SW480 (cell line): ENCODE measurements at regions not wholly inside any gene's neighbourhood (a gene's known extent, or its start where the extent isn't known, plus 50 kb on each side); places are given as distances from the start of the nearest gene placed in this dataset.

Experiments used
- DNase-seq: peaks from one replicate; pipeline ENCODE4 v3.0.0-alpha.2; 2016; ENCODE audit warnings: low spot score

DNA sequence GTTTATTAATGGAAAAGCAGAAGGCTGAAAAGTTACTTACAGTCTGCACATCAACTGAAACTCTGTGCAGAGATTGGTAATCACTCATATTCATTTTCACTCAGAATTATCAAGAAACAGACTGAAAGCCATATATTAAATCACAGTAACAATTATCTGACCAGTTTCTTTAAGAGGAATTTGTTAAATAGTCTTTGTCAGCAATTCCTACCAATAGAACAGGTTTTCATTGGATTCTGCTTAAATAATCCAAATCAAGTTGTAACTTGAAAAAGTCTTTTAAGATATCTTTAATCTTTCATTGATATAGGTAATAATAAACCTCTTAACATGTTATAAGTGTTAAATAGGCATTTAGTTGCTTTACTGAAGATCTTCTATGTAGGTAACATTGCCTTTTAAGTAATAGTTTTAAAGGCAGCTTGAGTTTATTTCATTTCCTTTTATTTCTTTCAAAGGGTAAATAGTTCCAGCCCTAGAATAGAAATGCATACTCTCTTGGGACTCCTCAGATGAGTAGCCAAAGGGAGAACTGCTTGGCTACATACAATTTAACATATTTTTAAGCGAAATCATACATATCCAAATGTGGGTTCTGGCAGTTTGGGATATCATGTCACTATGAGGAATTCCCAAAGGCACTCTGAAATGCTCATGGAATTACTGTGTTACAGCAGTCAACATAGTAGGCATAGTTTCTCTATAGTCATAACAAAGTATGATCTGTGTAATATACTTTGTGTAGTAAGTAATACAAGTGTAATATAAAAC, 326.0 kb upstream of the SPRY2 start:
- DNase-seq: no peak

DNA sequence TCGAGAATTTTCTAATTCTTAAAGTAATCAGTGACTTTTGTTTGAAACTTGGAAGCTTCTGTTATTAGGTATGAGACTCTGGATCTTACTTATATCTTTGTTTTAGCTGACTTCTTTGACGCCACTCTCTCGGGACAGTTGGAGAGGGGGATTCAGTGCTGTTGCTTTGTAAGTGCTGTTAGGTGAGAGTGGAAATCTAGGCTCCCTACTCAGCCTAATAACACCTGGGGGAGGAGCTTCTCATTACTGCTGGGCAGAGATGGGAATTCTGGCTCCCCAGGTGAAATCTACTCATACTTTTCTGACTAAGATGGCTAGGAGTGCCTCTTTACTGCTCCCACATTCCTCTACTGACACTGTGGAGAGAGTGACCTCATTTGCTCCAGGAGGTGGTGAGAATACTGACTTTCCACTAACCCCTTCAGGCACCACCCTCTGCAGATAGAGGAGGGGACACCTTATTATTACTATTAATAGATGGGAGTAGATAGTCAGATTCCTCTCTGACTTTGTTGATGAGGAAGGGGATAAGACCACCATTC, 324.9 kb upstream of the SPRY2 start:
- DNase-seq: no peak

DNA sequence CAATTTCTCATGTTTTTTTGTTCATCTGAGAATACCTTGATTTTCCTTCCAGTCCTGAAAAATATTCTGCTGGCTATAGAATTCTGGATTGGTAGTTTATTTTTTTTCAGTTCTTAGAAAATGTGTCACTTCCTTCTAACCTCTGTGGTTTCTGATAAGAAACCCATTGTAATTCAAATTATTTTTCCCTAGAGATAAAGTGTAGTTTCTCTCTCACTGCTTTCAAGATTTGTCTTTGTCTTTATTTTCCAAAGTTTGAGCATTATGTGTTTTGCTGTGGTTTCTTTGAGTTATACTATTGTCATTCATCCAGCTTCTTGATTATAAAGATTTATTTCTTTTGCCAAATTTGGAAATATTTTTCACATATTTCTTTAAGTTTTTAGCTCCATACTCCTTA, 324.0 kb upstream of the SPRY2 start:
- DNase-seq: no peak

DNA sequence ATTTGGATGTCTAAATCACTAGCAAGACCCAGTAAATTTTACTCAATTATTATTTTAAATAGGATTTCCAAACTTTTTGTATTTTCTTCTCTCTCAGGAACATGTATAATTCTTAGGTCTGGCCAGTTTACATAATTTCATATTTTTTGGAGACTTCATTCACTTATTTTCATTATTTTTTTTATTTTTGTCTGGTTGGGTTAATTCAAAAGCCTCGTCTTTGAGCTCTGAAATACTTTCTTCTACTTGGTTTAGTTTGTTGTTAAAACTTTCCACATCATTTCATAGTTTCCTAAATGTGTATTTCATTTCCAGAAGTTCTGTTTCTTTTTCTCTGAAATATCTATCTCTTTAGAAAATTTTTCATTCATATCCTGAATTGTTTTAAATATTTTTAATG, 322.9 kb upstream of the SPRY2 start:
- DNase-seq: no peak

DNA sequence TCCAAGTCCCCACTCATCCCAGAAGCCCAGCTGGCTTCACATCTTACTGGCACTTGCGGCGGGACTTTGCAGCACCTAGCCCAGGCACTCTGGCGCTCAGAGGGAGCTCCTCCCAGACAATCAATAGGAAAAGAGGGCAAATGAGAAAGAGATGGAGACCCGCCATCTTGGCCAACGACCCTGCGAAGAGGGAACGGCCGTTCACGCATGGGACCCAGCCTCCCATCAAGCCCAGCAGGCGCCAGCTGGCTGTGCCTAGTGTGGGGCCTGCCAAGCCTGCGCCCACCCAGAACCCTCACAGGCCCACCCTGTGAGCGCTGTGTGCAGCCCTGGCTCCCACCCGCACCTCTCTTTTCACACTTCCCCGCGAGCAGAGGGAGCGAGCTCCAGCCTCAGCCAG, 317.8 kb upstream of the SPRY2 start:
- DNase-seq: no peak

DNA sequence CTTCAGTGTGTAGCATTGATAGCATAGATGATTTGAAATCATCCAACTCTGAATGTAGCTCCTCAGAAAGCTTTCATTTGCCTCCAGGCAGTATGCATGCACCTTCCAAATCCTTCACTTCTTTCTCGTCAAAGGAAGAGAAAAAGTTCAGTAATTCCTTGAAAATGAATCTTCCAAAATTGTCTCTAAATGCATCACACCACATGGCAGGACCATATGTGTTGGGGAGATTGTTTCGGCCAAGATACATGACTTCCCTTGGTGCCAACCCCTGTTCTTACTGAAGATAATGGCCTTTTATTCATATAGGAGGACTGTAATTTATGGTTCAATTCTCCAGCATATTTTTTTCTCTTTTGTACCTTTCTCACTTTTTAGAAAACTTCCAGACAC, 315.6 kb upstream of the SPRY2 start:
- no peak for DNase-seq

DNA sequence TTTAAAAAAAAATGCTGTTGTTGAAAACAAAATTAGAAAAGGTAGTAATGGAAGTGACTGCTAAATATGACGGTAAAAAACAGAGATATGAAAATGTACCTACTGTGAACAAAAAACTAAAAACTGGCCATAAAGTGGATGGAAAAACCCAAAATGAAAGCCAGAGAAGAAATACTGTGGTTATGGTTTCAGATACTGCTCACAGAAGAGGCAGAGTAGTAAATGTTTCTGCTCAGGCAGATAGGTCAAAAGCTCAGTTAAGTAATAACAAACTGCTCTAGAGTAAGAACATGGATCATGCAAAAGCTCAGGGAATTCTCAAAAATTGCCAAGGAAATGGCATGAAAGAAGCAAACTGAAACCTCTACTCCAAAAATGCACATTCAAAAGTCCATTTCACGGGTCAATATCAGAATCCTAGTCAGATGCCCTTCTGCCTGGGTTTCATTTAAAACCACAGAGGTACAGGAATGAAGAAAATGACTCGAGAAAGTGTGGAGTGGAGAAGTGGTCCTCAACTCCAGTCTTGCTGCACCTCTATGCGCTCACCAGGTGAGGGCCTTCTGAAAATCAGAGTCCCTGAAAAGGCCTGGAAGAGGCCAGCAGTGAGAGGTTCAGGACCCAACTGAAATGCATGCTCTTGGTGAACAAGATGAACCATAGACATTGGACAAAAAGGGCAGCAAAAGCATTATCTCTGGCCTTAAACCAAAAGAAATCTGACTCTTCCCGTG, 315.0 kb upstream of the SPRY2 start:
- DNase-seq: no peak

DNA sequence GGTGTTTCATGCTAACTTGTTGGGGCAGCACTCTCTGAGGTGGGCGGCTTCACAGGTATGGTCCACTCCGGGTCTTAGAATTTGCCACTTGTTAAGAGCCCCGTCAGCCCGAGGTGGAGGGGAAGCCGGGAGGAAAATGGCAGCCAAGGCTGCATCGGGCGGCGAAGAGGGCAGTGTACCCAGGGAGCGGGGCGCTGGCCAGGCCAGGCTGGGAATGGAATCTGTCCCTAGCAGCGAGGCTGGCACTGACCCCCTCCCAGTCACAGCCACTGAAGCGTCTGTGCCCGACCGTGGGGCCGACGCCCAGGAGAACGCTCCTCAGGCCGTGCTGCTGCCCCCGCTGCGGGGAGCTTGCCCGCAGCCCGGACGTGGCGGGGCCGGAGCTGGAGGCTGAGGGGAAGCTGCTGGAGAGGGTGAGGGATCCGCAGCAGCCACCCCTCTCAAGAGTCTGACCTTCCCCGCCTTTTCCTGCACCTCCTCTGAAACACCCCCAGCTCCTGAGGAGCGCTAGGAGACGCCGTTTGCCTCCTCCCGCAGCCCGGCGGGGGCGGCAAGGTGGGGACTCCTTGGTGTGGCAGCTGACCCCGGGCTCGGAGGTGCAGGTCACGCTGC, 313.8 kb upstream of the SPRY2 start:
- DNase-seq: no peak

DNA sequence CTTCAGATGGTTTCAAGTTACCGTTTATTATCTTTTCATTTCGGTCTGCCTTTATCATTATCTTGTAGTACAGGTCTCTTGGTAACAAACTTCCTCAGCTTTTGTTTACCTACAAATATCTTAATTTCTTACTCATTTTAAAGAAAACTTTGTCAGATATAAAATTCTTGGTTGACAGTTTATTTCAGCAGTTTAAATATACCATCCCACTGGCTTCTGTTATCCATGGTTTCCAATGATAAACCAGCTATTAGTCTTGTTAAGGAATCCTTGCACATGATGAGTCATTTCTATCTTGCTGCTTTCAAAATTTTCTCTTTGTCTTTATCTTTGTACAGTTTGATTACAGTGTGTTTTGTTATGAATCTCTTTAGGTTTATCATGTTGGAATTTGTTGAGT, 308.3 kb upstream of the SPRY2 start:
- no peak for DNase-seq

DNA sequence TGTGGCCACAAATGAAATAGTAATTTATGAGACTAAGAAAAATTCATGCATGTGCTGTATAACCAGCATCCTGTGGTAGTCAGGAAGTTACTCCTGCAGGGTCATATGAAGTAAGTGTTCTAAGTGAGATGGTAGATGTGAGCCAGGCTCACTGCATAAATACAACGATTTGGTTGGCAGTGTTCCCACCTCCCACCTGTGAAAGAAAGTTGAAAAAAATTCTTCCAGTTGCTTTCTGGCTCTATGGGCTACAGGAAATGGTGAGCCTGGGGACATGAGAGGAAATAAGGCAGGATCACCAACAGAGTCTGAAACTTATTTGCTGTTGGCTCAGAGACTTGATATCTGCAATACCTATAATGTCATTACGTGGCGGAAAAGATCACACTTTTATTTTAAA, 301.7 kb upstream of the SPRY2 start:
- no peak for DNase-seq

DNA sequence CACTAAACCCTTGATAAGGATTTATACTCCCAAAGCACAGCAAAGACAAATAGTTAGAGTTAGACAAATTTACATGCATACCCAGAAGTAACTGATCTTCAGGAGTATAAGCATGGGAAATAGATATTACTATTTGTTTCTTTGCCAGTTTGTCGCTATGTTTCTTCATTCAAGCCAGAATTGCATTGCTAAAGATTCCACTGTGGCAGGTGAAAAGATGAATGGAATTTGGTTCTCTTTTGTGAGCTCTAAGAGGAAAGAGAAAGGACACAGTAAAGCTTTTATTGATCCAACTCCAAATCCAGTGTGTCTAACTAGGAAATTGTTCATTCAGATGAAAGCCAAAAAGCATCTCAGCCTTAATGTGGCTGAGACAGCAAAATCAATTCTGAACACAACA, 292.3 kb upstream of the SPRY2 start:
- DNase-seq: no peak

DNA sequence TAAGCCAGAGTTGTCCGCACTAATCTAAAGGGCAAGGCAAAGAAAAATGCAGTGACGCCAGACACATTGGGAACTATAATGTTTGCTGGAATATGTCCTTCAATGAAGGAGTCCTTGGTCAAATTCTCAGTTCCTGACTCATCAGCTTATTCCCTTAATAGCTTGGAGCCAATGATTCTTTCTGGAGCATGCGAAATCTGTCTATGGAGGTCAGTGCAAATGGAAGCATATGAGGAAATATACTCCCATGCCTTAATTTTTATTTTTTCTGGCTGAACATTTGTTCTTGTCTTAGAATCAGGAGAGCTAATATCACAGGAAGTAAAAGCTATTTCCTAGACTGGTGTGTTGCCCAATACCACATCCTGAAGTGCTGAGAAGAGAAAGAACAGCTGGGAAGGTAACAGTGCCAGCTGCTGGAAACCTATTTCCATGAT, 289.8 kb upstream of the SPRY2 start:
- DNase-seq: no peak

DNA sequence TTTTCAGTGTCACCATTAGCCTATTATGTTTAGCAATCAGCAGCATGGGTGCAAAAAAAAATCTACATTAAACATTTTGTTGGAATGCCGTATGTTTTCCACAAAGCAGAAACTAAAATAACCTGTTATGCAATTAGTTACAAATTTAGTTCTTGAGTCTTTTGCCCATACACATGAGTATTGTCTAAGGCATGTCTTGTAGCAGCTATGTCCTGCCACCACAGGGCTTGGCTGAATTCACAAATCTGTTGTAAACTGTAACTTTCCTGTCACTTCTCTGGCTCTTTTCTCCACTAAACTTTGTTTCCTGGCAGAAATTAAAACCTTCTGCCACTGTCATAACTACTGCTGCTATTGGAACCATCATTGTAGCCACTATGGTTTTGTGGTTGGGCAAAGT, 277.9 kb upstream of the SPRY2 start:
- DNase-seq: no peak

DNA sequence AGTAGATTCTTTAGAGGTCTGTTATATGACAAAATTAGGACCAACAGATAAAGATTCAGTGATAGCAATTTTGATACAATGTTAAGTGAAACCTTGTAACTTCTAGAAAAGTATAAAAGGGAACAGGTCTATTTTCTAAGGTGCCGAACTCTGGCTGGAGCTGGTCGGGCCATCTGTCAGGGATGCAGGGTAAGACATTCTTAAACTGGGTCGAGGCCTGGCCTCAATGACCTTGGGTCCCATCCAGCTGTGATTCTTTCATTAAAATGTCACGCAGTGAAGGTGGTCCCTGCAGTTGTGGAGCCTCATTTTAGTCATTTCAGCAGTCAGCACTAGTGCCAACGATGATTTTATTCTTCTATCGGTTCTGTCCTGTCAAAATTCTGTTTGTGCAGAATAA, 271.9 kb upstream of the SPRY2 start:
- DNase-seq: no peak

DNA sequence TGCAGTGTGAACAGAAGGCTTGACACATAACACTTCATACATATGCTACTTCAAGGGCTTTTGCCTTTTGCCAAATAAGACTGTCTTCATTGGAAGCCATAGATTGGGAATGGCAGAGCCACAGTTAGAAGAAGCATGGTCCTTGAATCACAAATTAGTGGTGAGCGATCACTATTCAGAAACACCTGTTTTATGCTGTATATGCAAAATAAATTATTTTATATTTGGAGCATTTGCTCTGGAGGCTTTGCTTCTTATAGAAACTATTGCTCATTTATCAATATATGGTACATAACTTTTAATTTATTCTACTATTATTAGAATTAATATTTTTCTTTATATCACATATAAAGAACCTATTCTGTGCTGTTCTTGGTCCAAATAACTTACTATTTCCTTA, 270.4 kb upstream of the SPRY2 start:
- no peak for DNase-seq

DNA sequence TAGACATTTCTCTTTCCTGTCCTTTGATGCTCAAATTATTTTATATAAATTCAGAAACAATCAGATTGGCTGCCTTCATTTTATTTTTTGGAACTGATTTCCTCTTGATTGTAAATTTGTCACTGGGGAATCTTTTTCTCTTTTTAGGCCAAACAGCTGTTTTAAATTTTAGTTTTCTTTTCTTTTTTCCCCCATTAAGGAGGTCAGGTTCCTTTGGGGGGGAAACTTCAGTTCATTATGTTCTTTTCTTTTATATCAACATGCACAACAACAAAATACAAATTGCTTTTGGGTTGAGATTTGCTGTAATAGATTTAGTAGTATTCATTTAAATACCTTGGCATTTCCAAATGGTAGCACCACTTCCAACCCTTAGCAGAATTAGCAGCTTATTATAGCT, 264.8 kb upstream of the SPRY2 start:
- no peak for DNase-seq

DNA sequence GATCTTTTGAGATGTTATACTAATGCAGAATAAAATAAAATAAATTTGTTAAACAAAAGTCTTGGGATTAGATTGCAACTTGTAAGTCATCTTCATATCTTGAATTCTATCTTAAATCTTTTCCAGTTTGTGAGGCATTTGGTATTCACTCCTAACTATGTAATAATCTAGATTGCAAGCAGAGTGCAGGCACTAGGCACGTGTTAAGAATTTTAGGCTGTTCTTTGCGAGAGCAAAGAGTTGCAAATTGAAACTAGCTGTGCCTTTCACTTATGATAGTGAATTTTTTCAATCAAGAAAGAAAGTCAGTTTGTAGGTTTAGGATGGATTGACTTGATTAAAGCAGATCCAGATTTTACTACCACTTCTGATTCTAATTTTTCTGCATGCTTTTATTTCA, 264.1 kb upstream of the SPRY2 start:
- no peak for DNase-seq

DNA sequence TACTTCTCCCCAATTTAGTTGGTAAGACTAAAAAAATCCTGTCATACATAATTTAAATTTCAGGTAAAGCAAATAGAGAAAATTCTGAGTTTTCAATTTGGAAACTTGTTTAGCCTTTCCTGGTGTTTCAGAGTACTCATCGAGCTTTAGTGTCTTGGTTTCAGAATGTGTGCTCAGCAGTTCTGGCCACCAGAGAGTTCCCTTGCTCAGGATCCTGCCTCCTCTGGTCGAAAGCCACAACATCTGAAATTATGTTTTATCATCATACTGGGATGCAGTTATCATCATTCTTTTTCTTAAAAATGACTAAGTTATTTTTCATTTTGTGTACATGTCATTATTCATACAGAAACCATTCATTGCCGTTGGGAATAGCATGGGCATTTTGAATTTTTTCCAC, 263.2 kb upstream of the SPRY2 start:
- DNase-seq: no peak

DNA sequence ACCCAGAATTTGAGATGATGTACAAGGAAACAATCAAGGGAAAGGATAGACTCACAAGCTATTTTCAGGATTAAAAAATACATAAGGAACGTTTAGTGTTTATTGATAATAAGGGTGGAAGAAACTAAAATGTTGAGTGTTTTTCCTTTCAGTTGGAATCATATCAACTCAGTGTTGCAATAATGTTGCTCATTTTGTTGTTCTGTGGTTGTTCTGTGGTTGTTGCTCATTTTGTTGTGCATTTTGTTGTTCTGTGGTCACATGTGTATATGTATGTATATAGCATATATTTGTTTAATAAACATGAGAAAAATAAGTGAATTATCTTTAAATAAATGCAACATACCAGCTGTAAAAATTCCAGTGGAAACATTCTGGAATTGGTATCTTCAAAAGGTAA, 262.4 kb upstream of the SPRY2 start:
- DNase-seq: no peak

DNA sequence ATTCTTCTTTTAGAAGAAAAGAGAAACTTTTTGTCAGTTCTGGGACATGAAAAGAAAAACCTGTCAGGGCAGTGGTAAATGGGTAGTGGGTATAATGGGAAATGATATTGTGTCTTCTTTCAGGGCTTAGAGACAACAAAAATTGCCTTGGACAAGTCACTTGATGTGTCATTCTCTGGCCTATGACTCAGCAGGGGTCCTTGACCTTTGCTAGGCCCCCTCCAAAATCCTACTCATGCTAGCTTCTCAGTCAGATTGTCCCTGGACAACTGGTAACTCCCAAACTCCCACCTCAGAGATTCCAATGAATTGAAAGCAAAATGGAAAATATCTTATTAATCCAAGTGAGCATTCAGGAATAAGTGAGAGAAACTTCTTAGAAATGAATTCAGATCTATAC, 258.8 kb upstream of the SPRY2 start:
- no peak for DNase-seq

DNA sequence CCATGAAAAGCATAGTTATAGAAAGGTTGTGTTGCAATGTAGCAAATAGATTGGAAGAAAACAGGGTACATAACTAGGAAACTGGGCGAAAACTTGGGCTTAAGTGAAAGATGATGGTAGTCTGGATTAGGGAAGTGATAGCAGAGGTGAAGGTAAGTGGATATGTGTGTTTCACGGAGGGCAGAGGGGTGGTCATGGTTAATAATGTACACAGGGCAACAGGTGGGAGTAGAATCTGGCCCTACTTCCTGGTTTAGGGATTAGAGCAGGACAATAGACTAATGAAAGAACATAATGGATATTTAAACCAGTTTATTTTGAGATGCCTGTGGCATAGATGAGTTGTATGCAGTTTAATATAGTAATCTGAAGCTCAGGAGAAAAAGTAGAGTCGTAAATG, 257.3 kb upstream of the SPRY2 start:
- no peak for DNase-seq

DNA sequence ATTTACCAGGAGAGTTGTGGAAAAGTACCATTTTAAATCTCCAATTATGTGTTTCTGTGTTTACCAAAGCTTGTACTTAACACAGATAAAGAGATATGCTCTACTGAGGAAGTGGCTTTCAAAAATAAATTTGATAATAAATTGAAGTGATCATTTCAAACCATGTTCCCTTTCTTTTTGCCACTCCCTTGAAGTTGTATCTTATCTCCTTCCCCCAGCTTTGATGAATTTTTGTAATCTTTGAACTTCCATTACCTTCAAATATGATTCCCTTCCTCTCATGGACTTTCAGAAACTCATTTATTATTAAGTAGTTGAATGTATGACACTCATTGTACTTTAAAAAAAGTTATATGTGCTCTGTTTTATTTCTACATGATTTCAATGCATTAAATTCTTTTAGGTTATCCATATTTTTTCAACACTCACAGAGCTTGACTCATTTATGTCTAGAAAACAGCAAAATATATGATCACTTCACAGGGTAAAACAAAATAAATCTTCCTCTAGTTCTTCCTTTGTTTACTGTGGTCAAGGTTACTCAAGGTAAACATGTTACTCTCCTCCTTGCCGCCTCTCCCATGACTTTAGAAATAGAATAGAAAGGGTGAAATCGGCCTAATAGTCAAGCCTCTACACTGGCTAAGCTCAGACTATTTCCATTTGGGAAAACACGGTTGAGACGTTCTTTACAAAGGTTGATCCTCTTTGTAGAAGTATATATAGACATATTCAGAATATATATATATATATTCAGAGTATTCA, 251.2 kb upstream of the SPRY2 start:
- no peak for DNase-seq
